ENCODE measurements at regions not wholly inside any gene's neighbourhood (a gene's known extent, or its start where the extent isn't known, plus 50 kb on each side); places are given as distances from the start of the nearest gene placed in this dataset.
"Not testable (repeated sequence)": the region's sequence is repeated elsewhere in the genome, so short reads cannot be mapped to it uniquely, and the experiment has no call there.

- DNase-seq: not testable (repeated sequence)
Observed at GRCh38 chr3:72030296-72030695, 245.3 kb upstream of the PROK2 start.

GRCh38 chr3:72028726-72029125 lies 243.8 kb upstream of the PROK2 start:
- not testable (repeated sequence) for DNase-seq

GRCh38 chr3:72028307-72028706 lies 243.4 kb upstream of the PROK2 start:
- DNase-seq: not testable (repeated sequence)

- not testable (repeated sequence) for DNase-seq
Observed at GRCh38 chr3:72027728-72028127, 242.8 kb upstream of the PROK2 start.

DNA sequence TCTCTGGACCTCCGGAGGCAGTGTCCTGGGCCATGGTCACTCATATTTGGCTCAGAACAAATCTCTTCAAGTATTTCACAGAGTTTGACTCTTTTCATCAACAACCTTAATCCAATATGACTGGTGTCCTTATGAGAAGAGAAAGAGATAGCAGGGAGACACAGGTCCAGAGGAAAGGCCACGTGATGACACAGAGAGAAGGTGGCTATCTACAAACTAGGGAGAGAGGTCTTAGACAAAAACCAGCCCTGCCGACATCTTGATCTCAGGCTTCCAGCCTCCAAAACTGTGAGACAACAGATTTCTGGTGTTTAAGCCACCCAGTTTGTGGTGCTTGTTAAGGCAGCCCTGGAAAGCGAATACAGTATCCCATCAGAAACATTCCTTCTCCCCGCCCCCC lies 237.1 kb upstream of the PROK2 start:
- DNase-seq: no peak

DNA sequence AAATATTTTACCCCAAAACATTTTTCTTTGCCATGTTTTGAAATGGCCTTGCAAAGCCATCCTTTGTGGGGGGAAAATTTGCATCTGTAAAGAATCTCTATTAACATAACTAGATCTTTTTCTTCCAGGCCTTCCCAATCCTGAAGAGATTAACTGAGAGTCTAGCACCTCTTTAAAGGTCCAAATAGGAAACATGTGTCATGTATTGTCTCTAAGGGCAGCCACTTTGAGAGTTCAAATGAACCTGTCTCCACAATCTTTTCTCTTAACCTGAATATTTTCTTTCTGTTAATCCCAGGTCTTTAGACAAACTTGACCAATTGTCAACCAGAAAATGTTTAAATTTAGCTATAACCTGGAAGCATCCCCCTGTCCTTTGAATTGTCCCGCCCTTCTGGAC lies 236.6 kb upstream of the PROK2 start:
- no peak for DNase-seq

DNA sequence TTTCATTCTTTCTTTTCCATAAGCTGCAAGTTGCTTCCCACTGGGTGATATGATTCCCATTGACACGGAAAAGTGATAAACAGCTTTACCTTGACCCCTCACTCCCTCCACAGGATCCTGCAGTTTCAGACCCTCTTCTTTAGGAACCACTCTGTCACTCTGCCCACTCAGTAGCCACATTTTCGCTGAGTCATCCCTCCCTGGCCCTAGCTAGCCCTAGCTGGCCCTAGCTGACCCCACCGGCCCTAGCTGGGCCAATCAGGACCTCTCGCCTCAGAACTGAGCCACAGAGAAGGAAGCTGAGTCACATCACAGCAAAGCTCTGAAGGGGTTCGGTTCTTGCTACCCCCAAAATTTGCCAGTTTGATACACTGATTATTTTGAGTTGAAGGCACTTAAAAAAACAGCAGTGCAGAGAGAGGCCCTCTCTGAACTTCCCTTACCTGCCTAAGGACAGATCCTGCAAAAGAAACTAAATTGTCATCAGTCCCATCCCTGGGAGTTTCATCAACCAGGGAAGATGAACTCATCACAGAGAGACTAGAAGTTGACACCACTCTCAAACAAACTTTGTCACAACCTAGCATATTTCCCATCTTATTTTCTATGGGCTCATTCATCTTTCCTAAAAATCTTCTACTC lies 233.5 kb upstream of the PROK2 start:
- no peak for DNase-seq

DNA sequence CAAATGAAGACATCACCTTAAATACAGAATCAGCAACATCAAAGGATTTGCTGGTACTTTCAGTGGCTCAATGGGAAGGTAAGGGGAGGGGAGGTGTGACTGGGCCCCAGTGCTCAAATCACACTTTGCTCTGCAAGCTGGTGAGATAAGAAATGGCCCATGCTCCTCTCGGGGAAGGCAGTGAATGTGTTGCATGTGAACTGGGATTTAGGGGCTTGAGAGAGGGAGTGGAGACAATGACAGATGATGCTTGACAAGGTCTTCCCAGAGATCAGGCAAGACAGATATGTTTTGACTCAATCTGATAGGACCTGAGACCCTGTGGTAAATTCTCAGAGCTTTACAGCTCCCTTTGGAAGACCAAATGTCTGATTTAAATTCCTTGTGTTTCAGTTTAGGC lies 233.0 kb upstream of the PROK2 start:
- DNase-seq: no peak

- no peak for DNase-seq
Observed at GRCh38 chr3:72017311-72017710, 232.4 kb upstream of the PROK2 start.

- DNase-seq: no peak
Observed at GRCh38 chr3:72015463-72015862, 230.5 kb upstream of the PROK2 start.

- DNase-seq: no peak
Observed at GRCh38 chr3:72013084-72013483, 228.1 kb upstream of the PROK2 start.

DNA sequence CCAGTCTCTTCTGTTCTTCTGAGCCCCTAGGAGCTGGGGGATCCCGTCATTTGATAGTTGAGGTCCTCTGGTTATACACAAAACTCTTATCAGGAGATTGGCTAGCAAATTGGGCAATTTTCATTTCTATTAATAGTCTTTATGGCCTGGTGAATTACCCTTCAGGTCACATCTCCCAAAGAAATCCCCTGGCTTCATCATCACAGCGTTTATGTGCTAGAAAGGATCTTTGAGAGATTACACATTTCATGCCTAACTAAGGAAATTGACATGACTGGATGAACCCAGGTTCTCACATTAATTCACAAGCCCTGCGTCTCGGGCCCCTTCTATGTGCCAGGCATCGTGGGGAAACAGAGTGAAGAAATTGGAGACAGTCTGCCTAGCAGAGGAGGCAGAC lies 227.4 kb upstream of the PROK2 start:
- DNase-seq: no peak

GRCh38 chr3:72011485-72011884 lies 226.5 kb upstream of the PROK2 start:
- DNase-seq: no peak

GRCh38 chr3:72009851-72010443 lies 225.0 kb upstream of the PROK2 start:
- DNase-seq: no peak

DNA sequence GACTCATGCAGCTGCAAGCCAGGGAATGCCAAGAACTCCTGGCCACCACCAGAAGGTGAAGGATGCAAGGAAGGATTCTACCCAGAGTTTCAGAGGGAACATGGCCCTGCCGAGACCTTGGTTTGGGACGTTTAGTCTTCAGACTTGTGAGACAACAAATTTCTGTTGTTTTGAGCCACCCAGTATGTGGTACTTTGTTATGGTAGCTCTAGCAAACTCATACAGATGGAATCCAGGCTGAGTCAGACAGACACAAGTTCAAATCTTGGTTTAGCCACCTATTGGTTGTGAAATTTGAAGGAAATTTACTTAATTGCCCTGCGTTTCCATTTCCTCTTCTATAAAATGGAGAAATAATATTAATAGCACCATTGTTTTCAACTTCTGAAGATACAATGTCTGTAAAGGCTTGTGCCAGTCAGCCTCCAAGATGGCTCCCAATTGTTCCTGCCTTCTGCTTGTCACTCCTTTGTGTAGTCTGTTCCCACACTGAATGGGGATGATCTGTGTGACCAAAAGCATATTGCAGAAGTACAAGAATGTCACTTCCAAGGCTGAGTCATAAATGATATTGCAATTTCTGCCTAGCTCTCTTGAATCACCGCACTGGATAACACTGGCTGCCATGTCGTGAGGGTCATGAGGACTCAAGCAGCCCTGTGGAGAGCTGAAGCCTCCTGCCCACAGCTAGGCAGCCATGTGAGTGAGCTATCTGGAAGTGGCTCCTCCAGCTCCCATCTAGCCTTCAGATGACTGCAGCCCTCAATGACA lies 223.5 kb upstream of the PROK2 start:
- DNase-seq: no peak

- DNase-seq: no peak
Observed at GRCh38 chr3:72006631-72007556, 221.9 kb upstream of the PROK2 start.

DNA sequence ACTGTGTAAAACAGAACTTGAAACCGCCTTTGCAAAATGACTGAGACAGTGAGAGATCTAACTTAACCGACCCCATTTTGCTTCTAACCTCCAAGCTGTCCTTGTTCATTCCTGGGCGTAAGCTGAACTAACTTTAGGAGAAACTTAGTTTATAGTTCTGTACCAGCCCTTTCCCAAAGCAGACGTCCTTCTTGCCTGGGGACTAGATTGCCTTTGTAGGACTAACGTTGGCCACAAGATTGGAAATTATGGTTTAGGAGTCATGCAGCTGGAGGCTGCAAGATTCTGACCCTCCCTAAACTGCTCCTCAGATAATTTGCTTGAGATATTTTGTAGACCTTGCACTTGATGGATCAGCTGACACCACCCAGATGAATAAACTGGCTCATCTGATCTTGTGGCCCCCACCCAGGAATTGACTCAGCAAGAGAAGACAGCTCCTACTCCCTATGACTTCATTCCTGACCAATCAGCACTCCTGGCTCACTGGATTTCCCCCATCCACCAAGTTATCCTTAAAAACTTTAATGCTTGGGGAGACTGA lies 219.9 kb upstream of the PROK2 start:
- DNase-seq: no peak

DNA sequence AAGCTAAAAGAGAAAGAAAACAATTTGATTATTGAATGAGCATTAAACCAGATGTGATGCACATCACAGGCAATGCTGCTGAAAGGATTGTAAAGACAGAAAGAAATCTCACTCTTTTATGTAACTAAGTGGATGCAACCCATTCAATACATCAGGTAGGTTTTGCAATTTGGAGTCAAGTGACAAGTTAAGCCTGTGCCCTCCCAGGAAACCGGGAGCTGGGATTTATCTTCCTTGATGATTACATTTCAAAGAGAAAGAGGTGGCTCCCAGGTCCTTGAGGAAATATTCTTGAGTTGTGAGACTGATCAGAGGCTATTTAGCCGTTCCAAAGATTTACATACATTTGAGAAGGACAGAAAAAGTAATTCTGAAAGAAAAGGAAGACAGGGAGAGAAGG lies 219.0 kb upstream of the PROK2 start:
- no peak for DNase-seq

- no peak for DNase-seq
Observed at GRCh38 chr3:72001758-72002157, 216.8 kb upstream of the PROK2 start.

- DNase-seq: no peak
Observed at GRCh38 chr3:71998995-71999673, 214.2 kb upstream of the PROK2 start.

GRCh38 chr3:71997066-71997653 lies 212.2 kb upstream of the PROK2 start:
- no peak for DNase-seq

DNA sequence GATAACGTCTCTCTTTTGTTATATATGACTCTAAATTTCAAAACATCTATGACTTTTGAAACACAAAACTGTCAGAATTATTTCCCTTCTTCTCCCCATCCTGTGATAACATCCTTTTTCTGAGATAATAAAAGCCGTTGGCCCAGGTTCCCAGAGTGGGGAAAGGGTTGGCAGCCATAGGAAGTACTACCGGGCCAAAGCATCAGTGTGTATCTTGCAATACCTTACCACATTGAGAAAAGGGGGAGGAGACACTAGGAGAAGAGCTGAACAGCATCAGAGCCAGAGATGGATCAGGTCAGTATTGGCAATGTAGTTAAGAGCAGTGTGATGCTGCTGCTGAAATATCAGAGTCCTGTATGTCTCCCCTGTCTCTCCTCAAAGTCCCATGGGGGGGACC lies 210.0 kb upstream of the PROK2 start:
- DNase-seq: no peak

Measured in SHP77 treated with DMSO at 0.1 percent for 48 hours (cell line).